DOHH2 (cell line): ENCODE measurements at regions not wholly inside any gene's neighbourhood (a gene's known extent, or its start where the extent isn't known, plus 50 kb on each side); places are given as distances from the start of the nearest gene placed in this dataset.

ENCODE experiments used
- CTCF ChIP-seq: fragments of 200-600 bp; sonication (generic); IDR thresholded peaks from one replicate; pipeline ENCODE4 v1.5.1; 2014; ENCODE audit warnings: antibody characterized with exemption, mild to moderate bottlenecking, low read depth, low read length; ENCODE audit not compliant: poor library complexity, severe bottlenecking
- EZH2phosphoT487 ChIP-seq: fragments of 200-600 bp; sonication (generic); IDR thresholded peaks from 2 replicates; pipeline ENCODE4 v1.6.1; 2017; ENCODE audit warnings: borderline replicate concordance, mild to moderate bottlenecking, antibody characterized with exemption, low read length, moderate library complexity, mixed read lengths

GRCh38 chr2:188665727-188666304, 308.4 kb upstream of the COL3A1 start:
- TF ChIP-seq CTCF (no peak), EZH2phosphoT487 (no peak)
